ENCODE measurements at regions not wholly inside any gene's neighbourhood (a gene's known extent, or its start where the extent isn't known, plus 50 kb on each side); places are given as distances from the start of the nearest gene placed in this dataset.

DNA sequence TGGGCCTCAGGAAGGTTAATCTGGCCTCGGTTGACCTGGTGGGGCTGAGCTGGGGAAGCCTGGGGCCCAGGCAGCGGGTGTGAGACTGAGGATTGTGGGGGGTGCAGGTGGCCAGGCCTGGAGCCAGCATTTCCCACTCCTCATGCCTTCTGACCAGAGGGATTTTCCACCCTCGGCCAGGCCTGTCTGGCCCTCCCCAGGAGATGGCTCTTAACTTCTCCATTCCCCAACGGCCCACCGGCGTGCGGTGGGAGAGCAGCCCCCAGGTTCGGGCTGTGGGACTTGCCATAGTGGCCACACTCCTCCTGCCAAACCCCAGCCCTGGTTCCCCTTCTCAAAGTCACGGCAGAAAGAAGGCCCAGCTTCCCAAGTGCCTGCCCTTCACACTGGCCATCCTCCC is 126.5 kb upstream of the RUNX3 start:
- no peak for DNase-seq (ENCODE audit: low read depth, low spot score)

DNA sequence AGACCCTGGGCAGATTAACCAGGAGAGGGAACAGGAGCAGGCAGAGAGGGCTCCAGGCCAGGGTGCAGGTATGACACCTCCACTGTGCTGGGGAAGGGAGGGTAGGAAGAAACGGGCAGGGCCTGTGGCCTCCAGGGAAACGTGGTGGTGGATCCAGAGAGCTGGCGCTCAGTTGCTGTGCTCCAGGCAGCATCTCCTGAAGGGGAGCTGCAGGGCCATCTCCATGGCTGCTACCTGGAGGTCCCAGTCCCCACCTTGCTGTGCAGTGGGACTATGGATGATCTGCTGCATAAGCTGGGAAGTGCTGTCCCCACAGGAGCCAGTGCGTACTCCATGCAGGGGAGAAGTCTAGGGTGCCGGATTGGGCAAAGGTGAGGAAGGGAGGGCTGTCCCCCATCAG is 125.9 kb upstream of the RUNX3 start:
- DNase-seq (ENCODE audit: low read depth, low spot score): no peak

DNA sequence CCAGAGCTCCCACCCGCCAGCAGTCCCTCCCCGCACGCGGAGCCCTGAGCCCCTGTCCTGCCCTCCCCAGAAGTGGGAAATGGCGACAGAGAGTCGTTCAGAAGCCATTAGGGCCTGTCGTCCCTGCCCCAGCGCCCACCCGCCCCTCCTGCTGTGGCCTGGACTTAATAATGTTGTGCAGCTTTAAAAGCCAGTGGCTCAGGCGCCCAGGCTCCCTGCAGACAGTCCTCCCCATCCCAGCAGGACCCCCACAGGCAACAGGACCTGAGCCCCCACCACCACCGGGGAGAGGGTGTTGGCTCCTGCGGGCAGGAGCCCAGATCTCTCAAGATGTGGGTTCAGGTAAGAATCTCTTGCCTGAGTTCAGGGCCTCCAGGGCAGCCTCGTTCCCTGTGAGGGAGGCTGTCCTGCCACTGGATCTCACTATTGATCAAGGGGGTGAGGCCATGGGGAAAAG is 125.3 kb upstream of the RUNX3 start:
- no peak for DNase-seq (ENCODE audit: low read depth, low spot score)

DNA sequence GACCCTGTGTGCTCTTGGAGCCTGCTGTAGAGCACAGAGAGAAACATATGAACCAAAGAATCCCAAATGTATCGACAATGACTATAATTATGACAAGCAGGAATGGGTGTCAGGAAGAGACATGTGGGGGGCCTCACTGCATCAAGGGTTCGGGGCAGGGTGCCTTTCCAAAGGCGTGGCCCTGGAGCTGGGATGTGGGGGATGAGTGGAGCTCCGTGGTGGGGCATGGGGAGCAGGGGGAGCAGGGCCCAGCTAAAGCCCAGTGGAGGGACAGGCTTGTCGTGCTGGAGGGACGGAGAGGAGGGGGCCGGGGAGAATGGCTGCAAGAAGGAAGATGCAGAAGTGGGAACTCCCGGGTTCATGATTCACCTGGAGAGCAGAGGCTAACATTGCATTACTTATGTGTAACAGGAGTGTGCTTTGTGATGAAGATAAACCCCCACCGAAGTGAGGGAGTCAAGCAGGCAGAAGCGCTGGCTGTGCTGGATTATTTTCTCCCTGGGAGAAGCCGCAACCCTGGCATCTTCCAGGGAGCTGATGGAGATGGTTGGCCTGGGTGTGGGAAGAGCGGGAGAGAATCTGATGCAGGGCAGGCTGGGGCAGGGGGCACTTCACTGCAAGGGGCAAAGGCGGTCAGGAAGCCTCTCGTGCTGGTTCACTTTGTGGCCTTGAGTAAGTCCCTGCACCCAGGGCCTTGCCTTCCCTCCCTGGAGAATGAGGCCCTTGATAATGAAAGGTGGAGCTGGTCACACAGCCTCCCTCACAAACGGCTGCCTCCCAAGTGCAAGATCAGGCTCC is 124.6 kb upstream of the RUNX3 start:
- no peak for DNase-seq (ENCODE audit: low read depth, low spot score)

DNA sequence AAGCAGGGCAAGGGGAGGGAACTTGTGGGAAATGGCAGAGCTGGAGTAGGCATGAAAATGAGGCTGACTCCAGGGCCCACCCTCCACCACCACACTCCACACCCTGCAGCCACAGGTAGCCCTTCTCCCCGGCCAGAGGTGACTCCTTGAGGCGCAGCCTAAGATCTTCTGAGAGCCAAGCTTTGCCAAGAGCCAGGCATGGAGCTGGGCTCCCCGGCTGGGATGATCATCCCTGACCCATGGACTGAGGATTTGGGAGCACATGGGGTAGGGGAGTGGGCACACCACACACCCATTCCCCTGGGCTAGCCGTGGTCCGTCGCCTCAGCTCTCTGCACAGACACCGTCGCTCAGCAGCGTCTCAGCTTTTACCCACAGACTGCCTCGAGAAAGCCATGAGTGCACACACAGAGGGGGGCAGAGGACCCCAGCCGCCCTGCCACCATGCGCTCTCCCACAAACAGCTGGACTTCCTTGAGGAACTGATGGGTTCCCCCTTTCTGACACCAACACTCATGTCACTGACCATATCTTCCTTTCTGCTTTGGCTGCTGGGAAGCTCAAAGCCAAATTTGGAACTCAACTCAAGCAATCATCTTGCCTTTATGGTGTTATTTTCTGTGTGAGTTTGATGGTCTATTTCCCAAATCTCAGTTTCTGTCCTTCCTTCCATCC is 123.6 kb upstream of the RUNX3 start:
- no peak for DNase-seq (ENCODE audit: low read depth, low spot score)

DNA sequence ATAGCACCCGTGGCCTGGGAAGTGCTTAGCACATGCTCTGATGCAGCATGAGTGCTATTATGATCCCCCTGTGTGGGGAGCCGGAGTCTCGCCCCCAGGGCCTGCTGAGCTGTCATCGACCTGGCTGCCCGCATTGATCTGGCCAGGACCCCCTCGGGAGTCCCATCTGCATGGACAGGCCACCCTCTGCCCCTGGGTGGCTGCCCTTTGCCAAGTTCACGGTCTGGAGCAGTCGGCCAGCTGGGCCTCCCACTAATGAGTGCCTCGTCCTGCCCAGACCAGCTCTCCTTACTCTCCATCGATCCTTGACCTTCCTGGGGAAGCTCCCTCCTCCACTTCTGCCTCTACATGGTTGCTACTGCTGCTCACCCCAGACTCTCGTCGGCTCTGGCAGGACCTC is 121.8 kb upstream of the RUNX3 start:
- DNase-seq (ENCODE audit: low read depth, low spot score): no peak

DNA sequence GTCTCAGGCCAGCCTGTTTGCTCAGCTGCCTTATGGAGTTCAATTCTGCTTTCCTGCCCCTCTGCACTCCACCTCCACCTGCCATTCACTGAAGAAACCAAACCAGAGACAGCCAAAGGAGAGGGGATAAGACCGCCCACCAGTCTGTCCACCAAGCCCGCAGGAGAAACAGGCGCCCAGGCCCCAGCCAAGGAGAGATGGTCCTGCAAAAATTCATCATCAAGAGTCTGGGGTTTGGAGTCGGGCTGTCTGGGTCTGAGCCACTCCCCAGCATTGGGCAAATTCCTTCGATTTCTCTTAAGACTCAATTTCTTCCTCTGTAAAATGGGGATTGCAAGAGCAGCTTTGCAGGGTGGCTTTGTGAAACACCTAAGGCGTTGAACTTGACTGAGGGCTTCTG is 121.4 kb upstream of the RUNX3 start:
- no peak for DNase-seq (ENCODE audit: low read depth, low spot score)

DNA sequence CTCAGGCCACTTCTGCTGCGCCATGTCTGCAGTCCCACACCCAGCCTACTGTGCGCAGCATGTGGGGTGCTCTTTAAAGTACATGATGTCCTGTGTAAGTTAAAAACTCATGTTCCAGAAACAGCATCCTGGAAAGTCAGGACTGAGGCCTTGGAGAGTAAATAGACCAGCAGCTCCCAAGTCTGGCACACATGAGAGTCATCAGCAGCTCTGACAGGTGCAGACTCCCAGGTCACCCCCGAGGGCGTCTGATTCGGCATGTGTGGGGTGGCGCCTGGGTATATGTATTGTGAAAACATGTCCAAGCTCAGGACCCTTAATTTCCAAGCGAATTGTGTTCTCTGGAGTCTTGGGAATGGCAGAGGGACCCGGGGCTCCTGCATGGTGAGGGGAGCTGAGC is 120.1 kb upstream of the RUNX3 start:
- no peak for DNase-seq (ENCODE audit: low read depth, low spot score)

DNA sequence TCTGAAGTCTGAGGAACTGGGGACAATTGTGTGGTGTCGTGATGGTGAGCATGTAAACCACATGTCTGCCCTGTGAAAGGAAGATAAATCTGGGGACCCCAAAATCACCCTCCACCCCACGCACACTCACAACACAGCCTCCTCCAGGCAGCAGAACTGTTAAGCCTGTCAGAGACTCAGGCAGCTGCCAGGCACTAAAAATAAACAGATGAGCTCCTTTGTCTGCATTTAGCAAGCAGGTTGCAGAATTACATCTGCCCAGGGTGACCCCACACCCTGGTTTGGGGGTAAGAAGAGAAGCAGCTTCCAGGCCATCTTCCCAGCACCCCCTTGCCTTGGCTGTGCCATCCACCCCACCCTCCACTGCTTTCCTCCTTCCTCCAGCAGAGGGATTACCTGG is 119.1 kb upstream of the RUNX3 start:
- no peak for DNase-seq (ENCODE audit: low read depth, low spot score)

DNA sequence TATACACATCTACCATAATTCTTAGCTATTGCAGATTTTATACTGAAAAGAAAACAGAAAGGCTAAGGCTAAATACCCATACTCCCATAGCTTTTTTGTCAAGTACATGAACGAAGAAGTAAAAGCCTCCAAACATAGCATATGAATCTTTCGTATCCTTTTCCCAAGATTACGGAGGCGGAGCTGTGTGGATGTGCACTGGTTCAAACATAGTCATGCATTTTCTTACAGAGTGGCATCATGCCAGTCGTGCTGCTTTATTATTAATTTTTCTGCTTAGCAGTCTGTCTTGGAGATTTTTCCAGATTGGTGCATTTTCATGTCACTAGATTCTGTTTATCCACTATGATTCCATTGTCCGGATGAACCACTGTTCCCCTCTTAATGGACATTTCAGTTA is 118.7 kb upstream of the RUNX3 start:
- DNase-seq (ENCODE audit: low read depth, low spot score): no peak

DNA sequence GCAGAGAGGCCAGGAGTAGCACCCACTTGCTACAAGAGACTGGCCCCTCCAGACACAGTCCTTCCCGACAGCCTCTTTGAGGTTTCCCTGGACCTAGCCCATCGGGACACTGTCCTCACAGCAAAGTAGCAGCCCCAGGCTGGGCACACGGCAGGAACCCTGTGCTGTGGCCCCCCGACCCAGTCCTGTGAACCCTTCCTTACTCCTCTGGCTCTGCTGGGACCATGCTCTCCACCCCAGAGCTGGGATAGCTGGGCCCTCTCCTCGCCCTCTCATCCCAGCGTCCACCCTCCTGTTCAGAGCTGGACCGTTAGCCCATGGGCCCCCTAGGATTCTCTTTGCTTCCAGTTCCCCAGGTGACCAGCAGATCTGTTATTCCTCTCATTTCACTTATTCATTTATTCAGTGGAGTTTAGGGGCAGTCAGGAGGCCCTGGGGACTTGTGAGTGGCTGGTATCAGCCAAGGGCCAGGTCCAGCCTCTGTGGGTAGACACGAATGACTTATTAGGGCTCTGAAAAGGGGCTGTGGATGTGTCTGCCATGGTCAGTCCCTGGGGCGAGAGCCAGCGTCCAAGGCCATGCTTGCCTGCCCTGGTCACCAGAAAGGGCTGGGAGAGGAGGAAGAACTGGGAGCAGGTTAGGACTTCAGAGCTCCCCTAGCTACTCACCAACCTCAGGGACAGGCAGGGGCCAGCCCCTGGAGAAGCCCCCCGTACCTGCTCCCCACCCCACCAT is 117.6 kb upstream of the RUNX3 start:
- no peak for DNase-seq (ENCODE audit: low read depth, low spot score)

DNA sequence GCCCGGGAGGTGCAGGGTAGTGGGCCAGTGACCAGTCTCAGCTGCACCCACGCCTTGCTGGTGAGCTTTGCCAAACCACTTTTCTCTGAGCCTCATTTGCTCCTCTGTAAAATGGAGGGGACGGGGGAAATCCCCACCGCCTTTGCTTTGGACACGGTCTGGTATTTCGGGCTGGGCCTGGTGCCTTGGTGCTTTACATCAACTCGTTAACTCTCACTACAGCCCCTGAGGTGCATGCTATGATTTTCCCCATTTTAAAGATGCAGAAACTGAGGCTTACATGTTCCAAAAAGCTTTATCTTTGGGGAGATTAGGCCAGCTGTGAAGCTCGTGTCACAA is 116.1 kb upstream of the RUNX3 start:
- no peak for DNase-seq (ENCODE audit: low read depth, low spot score)

DNA sequence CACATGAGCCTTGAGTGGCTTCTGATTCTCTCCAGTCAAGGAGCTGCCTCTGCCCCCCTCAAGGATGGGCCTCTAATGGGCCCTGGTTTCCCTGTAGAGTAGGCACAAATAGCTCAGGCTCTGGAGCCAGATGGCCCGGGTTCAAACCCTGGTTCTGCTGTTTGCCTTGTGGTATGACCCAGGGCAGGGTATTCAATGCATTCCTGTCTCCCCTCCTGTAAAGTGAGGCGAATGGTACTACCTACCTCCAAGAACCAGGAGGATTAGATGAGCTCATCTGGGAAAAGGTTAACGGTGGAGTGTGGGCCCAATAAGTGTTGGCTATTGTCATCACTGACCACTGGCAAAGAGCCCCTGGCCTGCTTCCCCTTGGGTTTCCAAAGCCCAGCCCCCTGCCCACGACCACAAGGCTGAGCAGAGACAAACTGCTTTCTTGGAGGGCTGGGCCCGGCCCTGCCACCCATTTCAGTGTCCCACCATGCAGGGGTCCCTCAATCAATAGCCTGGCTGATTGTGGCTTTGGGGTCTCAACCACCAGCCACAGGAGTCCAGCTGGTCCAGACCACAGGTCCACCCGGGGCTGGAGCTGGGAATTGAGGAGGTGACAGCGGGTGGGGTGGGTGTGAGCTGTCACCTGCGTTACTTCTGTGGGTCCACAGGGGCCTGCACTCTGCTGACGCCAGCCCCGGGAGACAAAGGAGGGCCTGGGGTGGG is 115.6 kb upstream of the RUNX3 start:
- DNase-seq (ENCODE audit: low read depth, low spot score): no peak

DNA sequence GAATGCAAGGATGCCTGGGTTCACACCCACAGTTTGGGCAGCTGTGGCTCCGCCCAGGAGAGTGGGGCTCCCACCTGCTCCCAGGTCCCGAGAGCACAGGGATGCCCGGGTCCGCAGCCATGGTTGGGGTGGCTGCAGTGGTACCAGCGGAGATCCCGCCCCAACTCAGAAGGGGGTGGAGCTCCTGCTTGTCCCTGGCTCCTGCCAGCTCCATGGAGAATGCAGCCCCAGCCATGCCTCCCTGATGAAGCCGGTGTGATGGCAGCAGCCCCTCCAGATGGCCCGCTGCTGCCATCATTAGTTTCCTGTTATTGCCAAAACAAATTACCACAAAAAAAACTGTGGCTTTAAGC is 113.1 kb upstream of the RUNX3 start:
- DNase-seq (ENCODE audit: low read depth, low spot score): no peak

DNA sequence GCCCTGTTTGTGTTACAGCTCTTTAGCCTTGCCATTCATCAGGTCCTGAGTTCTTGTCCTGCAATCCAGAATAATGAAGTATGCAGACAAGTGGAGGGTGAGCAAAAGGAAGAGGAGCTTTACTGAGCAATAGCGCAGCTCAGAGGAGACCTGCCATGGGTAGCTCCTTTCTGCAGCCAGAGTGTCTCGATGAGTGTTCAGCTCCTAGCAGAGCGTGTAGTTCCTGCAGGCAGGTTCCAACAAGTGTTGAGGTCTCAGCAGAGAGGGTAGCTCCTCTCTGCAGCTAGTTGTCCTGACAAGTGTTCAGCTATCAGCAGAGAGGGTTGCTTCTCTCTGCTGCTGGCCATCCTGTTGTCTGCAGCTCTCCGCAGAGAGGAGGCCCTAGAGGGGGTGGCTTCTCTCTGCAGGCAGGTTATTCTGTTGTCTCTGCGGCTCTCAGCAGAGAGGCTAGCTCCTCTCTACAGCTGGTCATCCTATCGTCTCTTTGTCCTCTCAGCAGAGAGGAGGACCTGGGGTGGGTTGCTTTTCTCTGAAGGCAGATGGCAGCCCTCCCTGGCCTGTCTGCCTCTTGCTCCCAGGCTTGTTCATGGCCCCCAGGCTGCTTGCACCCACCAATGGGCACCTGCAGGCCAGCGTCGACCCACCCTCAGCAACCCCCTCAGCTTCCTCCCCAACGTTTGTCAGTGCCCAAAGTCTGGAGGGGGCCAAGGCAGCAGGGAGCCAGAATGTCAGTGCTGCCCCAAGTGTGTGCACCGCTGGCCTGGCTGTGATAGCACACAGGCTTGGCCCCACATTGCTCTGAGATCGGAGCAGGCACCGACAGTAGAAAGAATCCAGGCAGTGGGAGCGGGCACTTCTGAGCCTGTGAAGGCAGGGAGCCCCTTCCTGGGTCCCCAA is 112.5 kb upstream of the RUNX3 start:
- no peak for DNase-seq (ENCODE audit: low read depth, low spot score)

DNA sequence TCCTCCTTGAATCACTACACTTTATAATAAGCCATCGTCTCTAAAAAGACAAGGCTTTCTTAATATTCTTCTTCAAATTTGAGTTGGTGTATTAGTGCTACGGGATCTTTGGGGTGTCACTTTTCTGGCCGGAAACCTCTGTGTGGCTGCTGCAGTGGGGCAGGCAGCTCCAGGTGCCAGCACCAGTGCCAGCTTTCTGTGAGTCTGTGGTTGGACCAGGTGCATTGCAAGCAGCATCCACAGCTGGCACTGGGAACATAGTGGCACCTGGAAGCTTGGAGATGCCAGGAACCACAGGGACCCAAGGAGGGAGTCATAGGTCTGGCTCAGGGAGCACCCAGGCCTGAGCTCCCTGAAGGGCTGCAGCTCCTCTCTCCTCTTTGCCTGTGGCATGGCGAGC is 111.8 kb upstream of the RUNX3 start:
- DNase-seq (ENCODE audit: low read depth, low spot score): no peak

DNA sequence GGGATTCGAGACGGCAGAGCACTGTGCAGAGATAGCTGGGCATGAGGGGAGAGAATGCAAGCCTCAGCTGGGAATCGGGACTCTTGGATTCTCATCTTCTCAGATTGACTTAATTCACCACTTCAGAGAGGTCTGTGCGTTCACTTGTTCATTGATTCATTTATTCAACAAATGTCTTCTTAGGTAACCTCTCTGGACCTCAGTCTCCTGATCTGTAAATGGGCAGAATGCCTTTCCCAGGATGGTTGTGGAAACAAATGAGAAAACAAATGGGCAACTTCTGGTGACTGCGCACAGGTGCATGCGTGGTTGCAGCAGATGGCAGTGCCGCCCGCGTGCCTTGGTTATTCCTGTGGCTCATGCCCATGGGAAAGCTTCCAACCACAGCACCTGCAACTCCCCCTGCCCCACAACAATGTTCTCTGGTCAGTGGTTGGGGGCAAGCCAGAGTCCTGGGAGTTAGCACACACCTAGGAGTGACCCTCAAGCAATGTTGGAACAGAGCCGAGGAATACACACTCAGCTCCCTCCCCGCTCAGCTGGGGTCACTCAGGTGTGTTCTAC is 110.1 kb upstream of the RUNX3 start:
- DNase-seq (ENCODE audit: low read depth, low spot score): no peak

DNA sequence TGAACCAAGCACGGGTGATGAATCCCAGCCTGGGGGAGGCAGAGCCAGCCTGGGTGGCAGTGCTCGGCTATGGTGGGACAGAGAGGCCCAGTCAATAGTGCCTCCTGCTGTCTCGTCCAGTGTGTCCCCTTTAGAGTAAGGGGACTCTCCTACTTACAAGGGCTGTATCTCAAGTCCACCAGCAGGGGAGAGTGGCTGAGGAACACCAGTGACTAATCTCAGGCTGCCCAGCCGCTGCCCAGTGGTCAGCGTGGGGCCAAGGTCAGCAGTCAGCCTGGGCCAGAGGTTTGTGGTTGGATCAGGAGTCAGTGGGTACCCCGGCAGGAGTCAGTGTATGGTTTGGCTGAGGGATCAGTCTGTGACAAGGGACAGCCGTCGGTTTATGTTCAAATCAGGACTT is 109.2 kb upstream of the RUNX3 start:
- DNase-seq (ENCODE audit: low read depth, low spot score): no peak

DNA sequence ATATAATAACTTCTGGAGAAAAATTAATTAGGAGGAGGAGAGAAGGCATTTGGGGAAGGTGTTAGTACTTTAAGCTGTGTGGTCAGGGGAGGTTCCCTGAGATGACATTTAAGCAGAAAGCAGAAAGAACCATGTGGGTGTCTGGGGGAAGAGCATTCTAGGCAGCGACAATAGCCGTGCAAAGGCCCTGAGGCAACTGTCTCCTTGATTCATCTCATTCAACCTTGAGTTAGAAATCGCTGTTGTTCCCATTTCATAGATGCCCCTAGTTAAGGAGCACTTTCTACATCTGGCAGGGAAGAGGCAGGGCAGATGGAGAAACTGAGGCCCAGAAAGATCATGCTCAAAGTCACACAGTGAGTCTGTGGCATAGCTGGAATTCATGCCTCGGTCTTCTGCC is 108.6 kb upstream of the RUNX3 start:
- DNase-seq (ENCODE audit: low read depth, low spot score): no peak

DNA sequence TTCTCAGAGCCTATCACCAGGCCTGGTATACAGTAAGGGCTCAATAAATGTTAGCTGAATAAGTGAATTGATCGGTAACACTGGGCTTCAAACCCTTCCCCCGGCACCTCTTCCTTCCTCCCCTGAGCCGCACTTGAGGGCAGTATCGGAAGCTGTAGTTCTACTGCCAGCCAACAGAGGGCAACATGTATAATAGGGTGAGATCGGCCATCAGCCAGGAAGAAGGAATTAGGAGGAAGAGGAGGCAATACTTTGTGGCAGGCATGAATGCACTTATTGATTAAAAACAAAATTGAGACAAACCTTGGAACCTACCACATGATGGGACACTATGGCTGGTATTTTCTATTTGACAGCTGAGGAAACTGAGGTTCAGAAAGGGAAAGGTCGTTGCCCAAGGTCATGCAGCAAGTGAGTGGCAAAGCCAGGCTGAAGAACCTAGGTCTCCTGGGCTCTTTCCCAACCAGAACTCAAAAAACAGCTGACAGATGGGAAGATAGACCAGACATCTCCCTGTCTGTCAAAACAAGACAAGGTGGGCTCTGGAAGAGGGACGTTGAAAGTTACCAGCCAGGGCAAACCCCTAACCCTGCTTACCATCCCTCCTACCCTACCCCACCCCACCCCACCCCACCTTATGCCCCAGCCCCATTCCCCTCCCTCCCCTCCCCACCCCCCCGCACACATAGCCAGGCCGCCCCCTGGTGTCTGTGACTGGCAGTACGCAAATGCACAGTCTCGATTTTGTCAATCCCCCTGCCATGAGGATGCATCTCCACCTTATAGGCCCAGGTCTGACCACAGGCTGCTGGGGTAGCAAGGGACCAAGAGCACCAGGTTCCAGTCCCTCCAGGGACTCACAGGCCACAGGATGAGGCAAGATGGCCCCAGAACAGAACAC is 107.3 kb upstream of the RUNX3 start:
- DNase-seq (ENCODE audit: low read depth, low spot score): no peak
